GM12875 (cell line): ENCODE measurements at regions not wholly inside any gene's neighbourhood (a gene's known extent, or its start where the extent isn't known, plus 50 kb on each side); places are given as distances from the start of the nearest gene placed in this dataset.

Experiments
- H3K4me3 ChIP-seq: one replicate; pipeline ENCODE4 v1.5.1; 2011; ENCODE audit warnings: low read depth, low read length, control low read depth
- TF ChIP-seq, protein P1 (sequence below): IDR thresholded peaks from 2 replicates; pipeline ENCODE4 v1.5.1; 2011; ENCODE audit warnings: low read depth, mild to moderate bottlenecking, control low read depth, inconsistent platforms, low read length, moderate library complexity, borderline replicate concordance; ENCODE audit not compliant: insufficient read depth

- TF ChIP-seq, protein P1, sequence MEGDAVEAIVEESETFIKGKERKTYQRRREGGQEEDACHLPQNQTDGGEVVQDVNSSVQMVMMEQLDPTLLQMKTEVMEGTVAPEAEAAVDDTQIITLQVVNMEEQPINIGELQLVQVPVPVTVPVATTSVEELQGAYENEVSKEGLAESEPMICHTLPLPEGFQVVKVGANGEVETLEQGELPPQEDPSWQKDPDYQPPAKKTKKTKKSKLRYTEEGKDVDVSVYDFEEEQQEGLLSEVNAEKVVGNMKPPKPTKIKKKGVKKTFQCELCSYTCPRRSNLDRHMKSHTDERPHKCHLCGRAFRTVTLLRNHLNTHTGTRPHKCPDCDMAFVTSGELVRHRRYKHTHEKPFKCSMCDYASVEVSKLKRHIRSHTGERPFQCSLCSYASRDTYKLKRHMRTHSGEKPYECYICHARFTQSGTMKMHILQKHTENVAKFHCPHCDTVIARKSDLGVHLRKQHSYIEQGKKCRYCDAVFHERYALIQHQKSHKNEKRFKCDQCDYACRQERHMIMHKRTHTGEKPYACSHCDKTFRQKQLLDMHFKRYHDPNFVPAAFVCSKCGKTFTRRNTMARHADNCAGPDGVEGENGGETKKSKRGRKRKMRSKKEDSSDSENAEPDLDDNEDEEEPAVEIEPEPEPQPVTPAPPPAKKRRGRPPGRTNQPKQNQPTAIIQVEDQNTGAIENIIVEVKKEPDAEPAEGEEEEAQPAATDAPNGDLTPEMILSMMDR: no peak
Observed at GRCh38 chr9:109916316-109916715, 136.3 kb downstream of the PALM2AKAP2 start.

GRCh38 chr9:109918339-109919163 lies 138.6 kb downstream of the PALM2AKAP2 start:
- TF ChIP-seq, protein P1: no peak

More at GRCh38 chr9:109916316-109916715, 136.3 kb downstream of the PALM2AKAP2 start:
- no peak overlapping the region for H3K4me3 ChIP-seq

DNA sequence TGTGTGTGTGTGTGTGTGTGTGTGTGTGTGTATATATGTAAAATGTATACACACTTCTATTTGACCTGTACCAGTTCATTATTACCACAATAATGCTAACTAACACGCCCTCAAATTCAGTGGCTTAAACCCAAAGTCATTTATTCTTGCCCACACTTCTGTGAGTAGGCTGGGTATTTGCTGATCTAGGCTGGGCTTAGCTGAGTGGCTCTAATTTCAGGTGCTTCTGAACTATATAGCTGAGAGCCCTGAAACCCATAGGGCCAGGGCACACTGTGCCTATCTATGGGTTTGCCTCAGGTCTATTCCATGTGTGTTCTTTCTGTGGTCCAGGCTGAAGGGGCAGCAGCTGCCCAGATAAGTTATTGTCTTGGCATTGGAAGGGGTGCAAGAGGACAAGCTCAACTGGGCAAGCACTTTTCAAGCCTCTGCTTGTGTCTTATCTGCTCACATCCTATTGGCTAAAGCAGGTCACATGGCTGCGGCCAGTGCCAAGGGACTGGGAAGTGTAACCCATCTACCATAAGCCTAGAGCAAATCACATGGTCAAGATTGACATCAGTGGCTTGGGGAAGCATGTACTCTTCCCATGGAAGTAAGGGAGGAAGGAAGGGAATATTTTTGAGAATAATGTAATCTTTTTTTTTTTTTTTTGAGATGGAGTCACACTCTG lies 139.9 kb downstream of the PALM2AKAP2 start:
- TF ChIP-seq, protein P1: no peak
- H3K4me3 ChIP-seq: no peak overlapping the region

More at GRCh38 chr9:109918339-109919163, 138.6 kb downstream of the PALM2AKAP2 start:
- H3K4me3 ChIP-seq: peak overlapping the region; percentile 43

GRCh38 chr9:109922617-109923470 lies 142.8 kb downstream of the PALM2AKAP2 start:
- TF ChIP-seq, protein P1: no peak
- H3K4me3 ChIP-seq: no peak overlapping the region

- TF ChIP-seq, protein P1: no peak
Observed at GRCh38 chr9:109923471-109923760, 143.4 kb downstream of the PALM2AKAP2 start.

DNA sequence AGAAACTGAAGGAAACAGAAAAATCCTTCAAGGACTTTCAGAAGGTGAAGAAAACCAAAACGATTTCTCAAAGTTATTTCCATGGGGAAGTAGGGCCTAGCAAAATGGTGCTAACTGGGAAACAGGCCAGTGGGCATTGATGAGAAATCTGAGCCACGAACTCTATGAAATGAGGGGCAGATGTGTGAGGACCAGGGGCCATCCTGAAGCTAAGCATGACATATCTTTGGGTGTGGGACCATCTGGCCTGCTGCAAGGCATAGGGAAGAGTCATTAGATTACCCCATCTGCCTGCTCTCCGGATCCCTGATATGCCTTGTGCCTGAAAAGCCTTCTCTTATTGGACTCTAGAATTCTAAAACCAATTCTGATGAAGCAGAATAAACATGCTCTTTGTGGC lies 143.8 kb downstream of the PALM2AKAP2 start:
- TF ChIP-seq, protein P1: no peak
- no peak overlapping the region for H3K4me3 ChIP-seq

More at GRCh38 chr9:109923471-109923760, 143.4 kb downstream of the PALM2AKAP2 start:
- H3K4me3 ChIP-seq: no peak overlapping the region
